ENCODE measurements at regions not wholly inside any gene's neighbourhood (a gene's known extent, or its start where the extent isn't known, plus 50 kb on each side); places are given as distances from the start of the nearest gene placed in this dataset.

DNA sequence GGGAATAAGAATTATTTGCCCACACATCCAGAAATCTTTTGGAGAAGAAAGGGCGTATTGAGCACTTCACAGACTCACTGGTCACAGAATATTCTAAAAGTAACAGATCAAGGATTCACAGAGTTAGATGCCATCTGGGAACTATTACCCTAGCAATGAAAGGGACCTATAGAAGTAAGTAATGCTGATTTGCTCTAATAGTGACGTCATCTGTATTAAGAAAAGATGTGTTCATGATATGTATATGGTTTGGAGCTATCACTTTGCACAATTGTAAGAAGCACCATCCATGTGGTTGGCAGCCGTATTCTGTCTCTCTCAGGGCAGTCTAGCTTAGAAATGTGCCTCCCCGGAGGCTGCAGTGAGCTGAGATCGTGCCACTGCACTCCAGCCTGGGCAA, 52.8 kb upstream of the SV2C start:
- no peaks in the 10 kb centered on the region for H3K36me3 ChIP-seq (ENCODE audit: control insufficient read depth, insufficient read depth, low read length)
- H3K4me1 ChIP-seq (ENCODE audit: control insufficient read depth, insufficient read depth, low read length) = no peaks in the 10 kb centered on the region
- no peak for DNase-seq
- WGBS (ENCODE audit: insufficient coverage) = 53% methylated on average over 3 of the region's 5 CpGs
- no peak overlapping the region for H3K27ac ChIP-seq (ENCODE audit: low read length)
- no peaks in the 10 kb centered on the region for H3K9me3 ChIP-seq (replicated peaks; ENCODE audit: control insufficient read depth, low read depth, low read length)
- no peak overlapping the region for H3K4me3 ChIP-seq (ENCODE audit: low read length)
- no peaks in the 10 kb centered on the region for H3K27me3 ChIP-seq (ENCODE audit: control insufficient read depth, insufficient read depth, low read length)

GRCh38 chr5:76029739-76030138, 53.4 kb upstream of the SV2C start:
- no peaks in the 10 kb centered on the region for H3K4me1 ChIP-seq (ENCODE audit: control insufficient read depth, insufficient read depth, low read length)
- DNase-seq = no peak
- 92% methylated on average over 2 of the region's 5 CpGs for WGBS (ENCODE audit: insufficient coverage)
- H3K27me3 ChIP-seq (ENCODE audit: control insufficient read depth, insufficient read depth, low read length) = no peaks in the 10 kb centered on the region
- no peaks in the 10 kb centered on the region for H3K36me3 ChIP-seq (ENCODE audit: control insufficient read depth, insufficient read depth, low read length)
- no peak overlapping the region for H3K4me3 ChIP-seq (ENCODE audit: low read length)
- H3K27ac ChIP-seq (ENCODE audit: low read length) = no peak overlapping the region
- H3K9me3 ChIP-seq (replicated peaks; ENCODE audit: control insufficient read depth, low read depth, low read length) = no peaks in the 10 kb centered on the region

- H3K36me3 ChIP-seq (ENCODE audit: control insufficient read depth, insufficient read depth, low read length) = no peaks in the 10 kb centered on the region
- H3K27ac ChIP-seq (ENCODE audit: low read length) = no peak overlapping the region
- no peaks in the 10 kb centered on the region for H3K9me3 ChIP-seq (replicated peaks; ENCODE audit: control insufficient read depth, low read depth, low read length)
- no peaks in the 10 kb centered on the region for H3K27me3 ChIP-seq (ENCODE audit: control insufficient read depth, insufficient read depth, low read length)
- no peak for DNase-seq
- no peak overlapping the region for H3K4me3 ChIP-seq (ENCODE audit: low read length)
- H3K4me1 ChIP-seq (ENCODE audit: control insufficient read depth, insufficient read depth, low read length) = no peaks in the 10 kb centered on the region
Measured at GRCh38 chr5:76025790-76026189, 57.4 kb upstream of the SV2C start.

GRCh38 chr5:76025069-76025468, 58.1 kb upstream of the SV2C start:
- DNase-seq = peak; percentile 4
- WGBS (ENCODE audit: insufficient coverage) = no CpG with 5 or more reads among the region's 2 CpGs

GRCh38 chr5:76022611-76023010, 60.6 kb upstream of the SV2C start:
- no peaks in the 10 kb centered on the region for H3K4me1 ChIP-seq (ENCODE audit: control insufficient read depth, insufficient read depth, low read length)
- no peak overlapping the region for H3K4me3 ChIP-seq (ENCODE audit: low read length)
- no CpG with 5 or more reads among the region's 4 CpGs for WGBS (ENCODE audit: insufficient coverage)
- no peak for DNase-seq
- H3K27ac ChIP-seq (ENCODE audit: low read length) = no peak overlapping the region
- no peaks in the 10 kb centered on the region for H3K9me3 ChIP-seq (replicated peaks; ENCODE audit: control insufficient read depth, low read depth, low read length)
- no peaks in the 10 kb centered on the region for H3K36me3 ChIP-seq (ENCODE audit: control insufficient read depth, insufficient read depth, low read length)
- no peaks in the 10 kb centered on the region for H3K27me3 ChIP-seq (ENCODE audit: control insufficient read depth, insufficient read depth, low read length)

More at GRCh38 chr5:76025069-76025468, 58.1 kb upstream of the SV2C start:
- Histone ChIP-seq H3K4me1 (ENCODE audit: control insufficient read depth, insufficient read depth, low read length) (no peaks in the 10 kb centered on the region), H3K36me3 (ENCODE audit: control insufficient read depth, insufficient read depth, low read length) (no peaks in the 10 kb centered on the region), H3K9me3 (replicated peaks; ENCODE audit: control insufficient read depth, low read depth, low read length) (no peaks in the 10 kb centered on the region), H3K27me3 (ENCODE audit: control insufficient read depth, insufficient read depth, low read length) (no peaks in the 10 kb centered on the region), H3K27ac (ENCODE audit: low read length) (no peak overlapping the region), H3K4me3 (ENCODE audit: low read length) (no peak overlapping the region)

DNA sequence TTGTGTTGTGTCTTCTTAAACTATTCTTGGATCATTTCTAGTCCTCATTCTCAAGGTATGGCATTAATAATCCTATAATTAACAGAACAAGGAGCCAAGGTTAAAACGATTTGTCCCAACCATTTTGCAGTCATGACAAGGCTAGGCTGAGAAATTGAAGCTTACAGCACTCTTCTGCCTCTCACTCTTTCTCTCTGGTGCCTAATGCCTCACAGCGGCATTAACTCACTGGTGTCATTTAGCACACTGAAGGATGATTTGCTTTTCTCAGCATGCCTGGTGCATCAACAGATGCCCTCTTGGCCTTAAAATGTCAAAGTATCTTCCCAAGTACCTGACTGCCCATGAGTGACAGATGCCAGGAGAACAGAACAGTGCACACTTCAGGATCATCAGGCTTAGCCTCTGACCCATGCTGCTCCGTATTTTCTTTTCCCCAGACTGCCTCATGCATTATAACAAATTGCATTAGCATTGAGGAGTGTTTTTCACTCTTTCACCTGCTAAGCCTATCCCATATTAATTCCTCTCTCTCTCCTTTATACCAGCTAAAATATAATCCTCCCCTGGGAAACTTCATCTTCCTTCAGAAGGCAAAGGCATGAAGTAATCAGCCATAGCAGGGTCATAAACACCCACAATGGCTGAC, 61.1 kb upstream of the SV2C start:
- WGBS (ENCODE audit: insufficient coverage) = 57% methylated on average over 2 of the region's 3 CpGs
- Histone ChIP-seq H3K27me3 (ENCODE audit: control insufficient read depth, insufficient read depth, low read length) (no peaks in the 10 kb centered on the region), H3K27ac (ENCODE audit: low read length) (no peak overlapping the region), H3K4me1 (ENCODE audit: control insufficient read depth, insufficient read depth, low read length) (no peaks in the 10 kb centered on the region), H3K4me3 (ENCODE audit: low read length) (no peak overlapping the region), H3K9me3 (replicated peaks; ENCODE audit: control insufficient read depth, low read depth, low read length) (no peaks in the 10 kb centered on the region), H3K36me3 (ENCODE audit: control insufficient read depth, insufficient read depth, low read length) (no peaks in the 10 kb centered on the region)
- DNase-seq = no peak

GRCh38 chr5:76016258-76016657, 66.9 kb upstream of the SV2C start:
- DNase-seq = no peak
- WGBS (ENCODE audit: insufficient coverage) = no CpG with 5 or more reads among the region's 1 CpG
- Histone ChIP-seq H3K27me3 (ENCODE audit: control insufficient read depth, insufficient read depth, low read length) (no peaks in the 10 kb centered on the region), H3K27ac (ENCODE audit: low read length) (no peak overlapping the region), H3K4me3 (ENCODE audit: low read length) (no peak overlapping the region), H3K36me3 (ENCODE audit: control insufficient read depth, insufficient read depth, low read length) (no peaks in the 10 kb centered on the region), H3K9me3 (replicated peaks; ENCODE audit: control insufficient read depth, low read depth, low read length) (no peaks in the 10 kb centered on the region), H3K4me1 (ENCODE audit: control insufficient read depth, insufficient read depth, low read length) (no peaks in the 10 kb centered on the region)

DNA sequence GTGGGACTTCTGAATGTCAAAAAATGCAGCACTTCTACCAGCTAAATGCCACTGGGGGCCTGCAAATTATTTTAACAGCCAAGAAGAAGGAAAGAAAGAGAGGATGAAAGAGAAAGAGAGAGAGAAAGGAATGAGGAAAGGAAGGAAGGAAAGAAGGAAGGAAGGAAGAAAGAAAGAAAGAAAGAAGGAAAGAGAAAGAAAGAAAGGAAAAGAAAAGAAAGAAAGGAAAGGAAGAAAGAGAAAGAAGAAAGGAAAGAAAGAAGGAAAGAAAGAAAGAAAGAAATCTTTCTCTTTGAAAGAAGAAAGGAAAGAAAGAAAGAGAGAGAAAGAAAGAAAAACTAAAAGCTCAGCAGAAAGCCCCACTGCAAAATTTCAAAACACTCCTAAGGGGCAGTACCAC, 69.2 kb upstream of the SV2C start:
- Histone ChIP-seq H3K9me3 (replicated peaks; ENCODE audit: control insufficient read depth, low read depth, low read length) (no peaks in the 10 kb centered on the region), H3K27me3 (ENCODE audit: control insufficient read depth, insufficient read depth, low read length) (no peaks in the 10 kb centered on the region), H3K4me1 (ENCODE audit: control insufficient read depth, insufficient read depth, low read length) (no peaks in the 10 kb centered on the region), H3K36me3 (ENCODE audit: control insufficient read depth, insufficient read depth, low read length) (no peaks in the 10 kb centered on the region), H3K4me3 (ENCODE audit: low read length) (no peak overlapping the region), H3K27ac (ENCODE audit: low read length) (no peak overlapping the region)
- no peak for DNase-seq

- no peaks in the 10 kb centered on the region for H3K4me1 ChIP-seq (ENCODE audit: control insufficient read depth, insufficient read depth, low read length)
- no peaks in the 10 kb centered on the region for H3K36me3 ChIP-seq (ENCODE audit: control insufficient read depth, insufficient read depth, low read length)
- no peak for DNase-seq
- H3K9me3 ChIP-seq (replicated peaks; ENCODE audit: control insufficient read depth, low read depth, low read length) = no peaks in the 10 kb centered on the region
- WGBS (ENCODE audit: insufficient coverage) = 72% methylated on average over 2 of the region's 2 CpGs
- H3K27me3 ChIP-seq (ENCODE audit: control insufficient read depth, insufficient read depth, low read length) = no peaks in the 10 kb centered on the region
- H3K4me3 ChIP-seq (ENCODE audit: low read length) = no peak overlapping the region
- no peak overlapping the region for H3K27ac ChIP-seq (ENCODE audit: low read length)
Measured at GRCh38 chr5:76007904-76008303, 75.3 kb upstream of the SV2C start.

GRCh38 chr5:76000582-76000981, 82.6 kb upstream of the SV2C start:
- WGBS (ENCODE audit: insufficient coverage) = 62% methylated on average over 2 of the region's 3 CpGs
- peaks cover 3% of the 10 kb centered on the region for H3K9me3 ChIP-seq (replicated peaks; ENCODE audit: control insufficient read depth, low read depth, low read length)
- no peaks in the 10 kb centered on the region for H3K27me3 ChIP-seq (ENCODE audit: control insufficient read depth, insufficient read depth, low read length)
- H3K4me1 ChIP-seq (ENCODE audit: control insufficient read depth, insufficient read depth, low read length) = no peaks in the 10 kb centered on the region
- no peak for DNase-seq
- no peaks in the 10 kb centered on the region for H3K36me3 ChIP-seq (ENCODE audit: control insufficient read depth, insufficient read depth, low read length)
- no peak overlapping the region for H3K4me3 ChIP-seq (ENCODE audit: low read length)
- no peak overlapping the region for H3K27ac ChIP-seq (ENCODE audit: low read length)

Measured in muscle of leg (tissue), 3 donors.